Renal cortical epithelial cell (primary cell): ENCODE measurements at regions not wholly inside any gene's neighbourhood (a gene's known extent, or its start where the extent isn't known, plus 50 kb on each side); places are given as distances from the start of the nearest gene placed in this dataset.
"Not testable (repeated sequence)": the region's sequence is repeated elsewhere in the genome, so short reads cannot be mapped to it uniquely, and the experiment has no call there.

Source experiments
- DNase-seq: peaks from one replicate; pipeline ENCODE4 v3.0.0-alpha.2; 2011; ENCODE audit warnings: low read depth

GRCh38 chr12:31162896-31163560 is 89.4 kb downstream of the DDX11 start:
- DNase-seq, result not testable (repeated sequence)

- DNase-seq, result not testable (repeated sequence)
Measured at GRCh38 chr12:31174293-31174692, 100.6 kb downstream of the DDX11 start.

- DNase-seq, result not testable (repeated sequence)
Measured at GRCh38 chr12:31177514-31177913, 103.9 kb downstream of the DDX11 start.

GRCh38 chr12:31178875-31179274 is 105.2 kb downstream of the DDX11 start:
- DNase-seq, result not testable (repeated sequence)

DNA sequence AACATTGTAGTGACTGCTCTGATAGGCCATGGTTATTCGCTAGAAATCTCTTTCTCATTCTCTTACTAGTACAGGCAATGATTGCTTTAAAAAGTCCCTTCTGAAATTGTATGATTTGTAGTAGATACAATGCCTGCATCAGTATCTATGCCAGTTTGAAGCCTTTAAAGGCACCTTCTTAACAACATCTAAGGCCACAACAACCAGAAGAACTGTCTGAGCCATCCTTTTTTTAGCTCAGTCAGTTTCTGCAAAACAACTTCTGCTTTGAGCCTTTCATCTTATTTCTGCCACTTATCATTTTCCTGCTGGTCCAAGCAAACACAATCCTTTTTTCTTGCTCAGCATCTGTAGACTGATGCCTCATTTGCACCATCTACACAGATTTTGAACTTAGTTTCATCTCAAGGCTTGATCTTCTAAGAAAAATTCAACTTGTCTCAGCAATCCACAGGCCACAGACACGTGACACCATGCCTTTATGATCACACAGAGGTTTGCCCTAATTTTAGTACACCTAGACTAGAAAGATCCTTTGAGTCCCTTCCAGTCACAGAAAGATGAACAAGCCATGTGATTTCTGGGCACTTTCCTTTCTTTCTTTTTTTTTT is 106.1 kb downstream of the DDX11 start:
- not testable (repeated sequence) for DNase-seq

DNA sequence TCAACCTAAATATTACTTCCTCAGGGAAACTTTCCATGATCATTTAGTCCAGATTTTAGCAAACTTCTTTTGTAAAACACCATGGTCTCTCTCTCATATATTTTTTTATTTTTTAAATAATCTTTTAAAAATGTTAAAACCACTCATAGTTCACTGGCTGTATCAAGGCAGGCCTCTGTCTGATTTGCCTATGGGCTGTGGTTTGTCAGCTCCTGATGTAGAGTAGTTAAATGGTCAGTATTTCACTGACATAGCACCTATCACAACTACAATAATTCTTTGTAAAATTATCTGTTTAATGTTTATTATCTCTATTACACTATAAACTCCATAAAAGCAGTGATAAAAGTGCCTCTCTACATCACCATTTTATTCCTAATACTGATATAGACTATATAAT is 108.9 kb downstream of the DDX11 start:
- DNase-seq, result not testable (repeated sequence)

DNA sequence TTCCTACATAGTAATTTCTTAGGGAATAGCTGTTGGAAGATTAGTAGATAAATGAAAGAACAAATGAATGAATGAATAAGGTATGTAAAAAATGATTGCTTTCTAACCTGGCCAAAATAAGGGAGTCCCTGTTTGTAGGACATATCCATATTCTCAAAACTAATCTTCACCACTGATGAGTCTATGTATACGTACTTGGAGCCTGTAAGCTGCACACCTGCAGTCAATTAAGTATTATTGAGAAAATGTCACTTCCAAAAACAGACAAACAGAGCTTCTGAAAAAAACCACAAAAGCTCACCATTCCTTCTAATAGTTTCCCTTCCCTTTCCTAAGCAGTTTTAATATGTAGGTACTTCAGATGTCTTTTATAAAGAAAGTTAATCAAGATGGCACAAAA is 109.4 kb downstream of the DDX11 start:
- DNase-seq, result not testable (repeated sequence)

GRCh38 chr12:31183899-31184298 is 110.2 kb downstream of the DDX11 start:
- DNase-seq, result not testable (repeated sequence)

DNA sequence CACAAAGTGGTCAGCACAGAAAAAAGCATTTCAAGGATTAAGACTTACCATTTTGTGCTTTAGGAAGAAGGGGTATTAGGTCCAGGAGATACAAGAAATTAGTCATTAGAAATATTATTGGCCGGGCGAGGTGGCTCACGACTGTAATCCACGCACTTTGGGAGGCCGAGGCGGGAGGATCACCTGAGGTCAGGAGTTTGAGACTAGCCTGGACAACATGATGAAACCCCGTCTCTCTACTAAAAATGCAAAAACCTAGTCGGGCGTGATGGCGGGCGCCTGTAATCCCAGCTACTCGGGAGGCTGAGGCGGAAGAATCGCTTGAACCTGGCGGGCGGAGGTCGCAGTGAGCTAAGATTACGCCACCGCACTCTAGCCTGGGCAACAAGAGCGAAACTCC is 111.0 kb downstream of the DDX11 start:
- DNase-seq, result not testable (repeated sequence)

- DNase-seq, result not testable (repeated sequence)
Measured at GRCh38 chr12:31192689-31193088, 119.0 kb downstream of the DDX11 start.

- not testable (repeated sequence) for DNase-seq
Measured at GRCh38 chr12:31195620-31196019, 122.0 kb downstream of the DDX11 start.

DNA sequence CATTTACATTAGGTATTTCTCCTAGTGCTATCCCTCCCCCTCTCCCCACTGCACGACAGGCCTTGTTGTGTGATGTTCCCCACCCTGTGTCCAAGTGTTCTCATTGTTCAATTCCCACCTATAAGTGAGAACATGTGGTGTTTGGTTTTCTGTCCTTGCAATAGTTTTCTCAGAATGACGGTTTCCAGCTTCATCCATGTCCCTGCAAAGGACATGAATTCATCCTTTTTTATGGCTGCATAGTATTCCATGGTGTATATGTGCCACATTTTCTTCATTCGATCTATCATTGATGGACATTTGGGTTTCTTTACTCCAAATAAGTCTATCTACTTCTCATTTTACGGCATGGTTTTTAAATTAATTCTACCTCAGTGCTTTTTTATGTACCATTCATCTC is 125.8 kb downstream of the DDX11 start:
- not testable (repeated sequence) for DNase-seq

GRCh38 chr12:31201382-31201781 is 124.6 kb downstream of the SINHCAF start:
- no peak for DNase-seq

DNA sequence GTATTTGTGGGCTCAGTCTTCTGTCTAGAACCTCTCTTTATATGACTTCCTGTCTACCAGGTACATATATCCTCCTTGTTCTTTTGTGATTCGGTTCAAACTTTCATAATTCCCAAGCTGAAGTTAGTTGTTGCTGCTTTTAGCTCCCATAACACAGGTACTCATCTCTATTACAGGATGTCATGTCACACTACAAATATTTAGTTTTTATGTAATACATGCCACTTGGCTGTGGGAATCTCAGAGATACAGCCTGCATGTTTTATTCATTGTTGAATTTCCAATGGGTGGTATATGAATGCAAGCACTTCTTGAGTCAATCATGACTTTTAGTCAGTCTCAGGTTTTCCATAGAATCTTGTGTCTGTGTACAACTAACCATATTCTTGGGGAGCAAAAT is 122.7 kb downstream of the SINHCAF start:
- DNase-seq, result no peak

GRCh38 chr12:31205054-31205453 is 120.9 kb downstream of the SINHCAF start:
- peak; percentile 43 for DNase-seq

DNA sequence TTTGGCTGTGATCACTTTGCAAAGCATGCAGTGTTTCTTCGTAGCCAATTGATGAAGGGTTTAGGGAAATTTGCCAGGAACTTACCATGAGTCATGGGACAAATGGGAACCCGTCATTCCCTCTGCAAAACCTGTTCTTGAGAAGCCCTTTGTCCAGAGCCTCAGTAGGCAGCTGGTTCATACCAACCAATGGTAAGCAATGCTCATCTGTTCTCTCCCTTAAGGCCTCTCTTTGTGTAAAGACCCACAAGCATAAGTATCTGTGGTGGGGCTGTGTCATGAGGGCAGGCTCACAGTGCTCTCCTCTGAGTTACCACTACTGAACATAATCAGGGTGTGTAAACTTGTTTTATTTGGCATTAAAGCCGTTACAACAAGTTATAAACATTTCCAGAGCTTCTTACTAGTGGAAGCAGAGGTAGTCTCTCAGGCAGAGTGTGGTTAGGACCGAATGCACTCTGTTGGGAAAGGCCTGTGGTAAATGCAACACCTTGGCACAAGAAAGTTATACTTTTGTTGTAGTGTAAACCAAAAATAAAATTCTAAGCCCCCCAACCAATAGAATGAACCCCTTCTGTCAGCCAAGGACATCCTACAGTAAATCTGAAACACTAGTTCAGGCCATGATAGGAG is 119.8 kb downstream of the SINHCAF start:
- DNase-seq, result peak; percentile 62

- no peak for DNase-seq
Measured at GRCh38 chr12:31207799-31208465, 118.0 kb downstream of the SINHCAF start.

DNA sequence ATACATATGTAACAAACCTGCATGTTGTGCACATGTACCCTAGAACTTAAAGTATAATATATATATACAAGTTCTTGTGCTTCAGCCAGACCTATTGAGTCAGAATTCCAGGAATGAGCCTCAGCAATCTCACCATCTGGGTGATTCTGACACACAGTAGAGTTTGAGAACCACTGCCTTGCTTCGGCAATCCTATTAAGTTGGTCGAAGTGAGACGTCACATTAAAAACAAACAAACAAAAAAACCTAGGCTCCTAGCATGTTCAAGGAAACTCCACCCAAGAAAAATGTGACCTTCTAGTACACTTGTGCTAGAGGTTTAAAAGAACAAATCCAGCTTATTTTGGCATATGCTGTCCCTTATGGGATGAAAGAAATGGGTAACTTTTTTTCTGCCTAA is 115.8 kb downstream of the SINHCAF start:
- DNase-seq, result no peak

- DNase-seq, result no peak
Measured at GRCh38 chr12:31210541-31210940, 115.4 kb downstream of the SINHCAF start.

GRCh38 chr12:31214626-31215517 is 111.1 kb downstream of the SINHCAF start:
- DNase-seq, result no peak

DNA sequence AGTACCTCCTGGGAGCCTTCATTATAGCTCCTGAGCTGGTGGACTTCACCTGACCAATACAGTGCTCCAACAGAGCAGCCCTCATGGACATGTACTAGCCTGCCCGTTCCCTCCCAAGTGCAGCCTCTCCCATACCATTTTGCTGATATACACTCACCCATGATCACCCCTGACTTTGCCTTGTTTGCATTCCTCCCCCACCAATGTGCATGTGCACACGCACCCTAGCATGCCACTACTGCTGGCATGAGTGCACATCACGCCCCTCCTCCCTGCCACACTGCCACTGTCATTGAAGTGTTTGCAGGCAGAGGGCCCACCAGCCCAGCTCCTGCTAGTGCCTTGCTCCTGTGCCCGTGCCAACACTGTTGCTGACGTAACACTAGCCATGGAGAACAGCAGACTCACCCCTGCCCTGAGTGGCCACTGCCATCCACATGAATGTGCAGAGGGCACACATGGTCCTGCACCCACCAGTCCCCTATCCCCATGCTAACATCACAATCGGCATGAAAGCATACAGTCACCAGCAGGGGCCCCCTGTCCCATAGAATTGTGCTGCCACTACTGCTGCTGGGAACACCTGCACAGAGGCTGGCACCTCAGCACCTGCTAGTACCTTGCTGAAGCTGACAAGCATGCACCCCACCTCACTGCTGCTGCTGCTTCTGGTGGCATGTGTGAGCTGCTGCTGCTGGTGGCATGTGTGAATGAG is 110.3 kb downstream of the SINHCAF start:
- no peak for DNase-seq
